HG03135 (cell line): ENCODE measurements at regions not wholly inside any gene's neighbourhood (a gene's known extent, or its start where the extent isn't known, plus 50 kb on each side); places are given as distances from the start of the nearest gene placed in this dataset.

Source experiments
- ATAC-seq: cut with Tn5 transposase; IDR thresholded peaks from one replicate; pipeline ENCODE4 v1.9.1; 2021; ENCODE audit warnings: mild to moderate bottlenecking, moderate library complexity; ENCODE audit not compliant: unreplicated experiment

DNA sequence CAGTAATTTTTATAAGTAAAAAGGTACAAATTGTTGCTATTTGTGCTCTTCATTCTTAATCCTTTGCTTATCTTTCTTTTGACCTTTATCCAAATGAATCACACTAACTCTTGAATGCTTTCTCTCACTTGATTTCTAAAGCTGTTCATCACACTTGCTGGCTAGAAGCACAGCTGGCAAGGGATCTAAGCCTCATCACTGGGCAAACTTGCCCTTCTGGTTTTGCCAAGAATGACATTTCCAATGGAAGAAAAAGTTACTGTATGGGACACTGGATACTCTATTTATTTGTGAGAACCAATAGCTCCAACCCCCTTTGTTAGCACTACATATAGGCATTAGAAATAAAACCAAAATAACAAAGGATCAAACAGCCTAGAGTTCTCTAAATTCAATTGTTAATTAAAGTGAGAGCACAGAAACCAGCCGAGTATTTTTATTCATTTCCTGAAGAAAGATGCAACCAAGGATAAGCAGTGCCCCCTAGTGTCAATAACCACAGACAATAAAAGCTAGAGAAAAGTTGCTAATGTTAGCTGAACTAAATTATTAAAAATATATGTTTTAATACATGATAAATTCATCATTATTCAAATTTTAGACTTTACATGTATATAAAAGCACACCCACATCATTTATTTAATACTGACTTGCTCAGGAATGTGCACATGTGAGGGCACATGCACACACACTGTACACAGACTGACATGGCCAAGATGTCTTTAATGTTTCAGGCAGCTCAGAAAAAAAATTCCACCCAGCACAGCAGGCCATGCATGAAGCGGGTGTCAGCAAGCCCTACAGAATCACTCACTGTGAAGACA, 59.8 kb upstream of the POU5F2 start:
- ATAC-seq, result no peak

DNA sequence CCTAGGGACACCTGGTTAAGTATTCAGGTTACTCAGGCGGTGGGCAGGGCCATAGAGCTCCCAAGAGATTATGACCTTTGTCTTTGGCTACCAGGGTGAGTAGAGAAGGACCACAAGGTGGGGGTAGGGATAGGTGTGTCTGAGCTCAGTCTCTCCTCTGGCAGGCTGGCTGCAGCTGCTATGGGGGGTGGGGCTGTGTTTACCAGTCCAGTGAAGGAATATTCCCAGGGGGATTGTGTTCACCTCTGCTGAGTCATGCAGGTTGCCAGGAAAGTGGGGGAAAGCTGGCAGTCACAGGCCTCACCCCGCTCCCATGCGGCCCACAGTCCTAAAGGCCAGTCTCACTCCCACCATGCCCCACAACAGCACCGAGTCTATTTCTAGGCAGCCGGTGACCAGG, 53.6 kb upstream of the POU5F2 start:
- ATAC-seq, result no peak

DNA sequence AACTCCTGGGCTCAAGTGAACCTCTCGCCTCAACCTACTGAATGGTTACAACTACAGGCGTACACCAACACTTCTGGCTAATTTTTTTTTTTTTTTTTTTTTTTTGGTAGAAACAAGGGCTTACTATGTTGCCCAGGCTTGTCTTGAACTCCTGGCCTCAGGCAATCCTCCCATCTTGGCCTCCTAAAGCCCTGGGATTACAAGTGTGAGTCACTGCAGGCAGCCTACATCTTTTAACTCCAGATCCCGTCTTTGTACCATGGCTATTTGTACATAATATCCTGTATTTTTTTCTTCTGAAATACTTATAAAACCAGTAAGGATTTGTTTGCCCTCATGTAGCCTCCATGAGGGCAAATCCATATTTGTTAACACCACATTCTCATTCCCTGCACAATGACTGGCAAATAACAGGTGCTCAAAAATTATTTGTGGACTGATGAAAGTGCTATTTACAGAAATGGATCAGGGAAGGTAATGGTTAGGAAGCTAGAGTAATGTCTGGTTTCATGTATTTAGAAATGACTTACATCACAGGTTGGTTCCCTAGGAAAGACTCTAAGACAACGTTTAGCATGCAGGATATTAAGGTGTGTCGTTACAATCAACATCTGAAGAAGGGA, 51.9 kb upstream of the POU5F2 start:
- ATAC-seq, result no peak

DNA sequence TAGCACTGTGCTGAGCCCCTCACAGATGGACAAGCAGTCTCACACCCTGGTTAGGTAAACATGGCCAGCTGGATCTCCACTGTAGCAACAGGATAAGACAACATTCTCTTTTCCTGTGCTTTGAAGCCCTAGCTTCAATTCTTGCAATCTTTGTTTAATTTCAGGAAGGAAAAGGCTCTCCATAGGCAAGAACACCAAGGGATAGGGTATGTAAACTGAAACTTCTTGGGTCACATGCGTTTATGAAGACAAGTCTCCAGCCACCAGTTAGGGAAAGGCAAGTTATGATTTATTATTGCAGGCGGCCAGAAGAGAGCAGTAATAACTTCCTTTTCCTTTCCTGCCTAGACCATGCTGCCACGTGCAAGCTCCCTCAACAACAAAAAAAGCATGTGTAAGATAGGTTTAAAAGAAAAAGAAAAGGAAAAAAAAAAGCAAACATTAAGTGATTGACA, 50.1 kb upstream of the POU5F2 start:
- ATAC-seq, result no peak
